DOHH2 (cell line): ENCODE measurements at regions not wholly inside any gene's neighbourhood (a gene's known extent, or its start where the extent isn't known, plus 50 kb on each side); places are given as distances from the start of the nearest gene placed in this dataset.

ENCODE experiments used
- H3F3A ChIP-seq: fragments of 200-600 bp; sonication (generic), shearing (Covaris generic); 2 replicates; pipeline ENCODE4 v1.6.0; 2016; ENCODE audit warnings: antibody characterized with exemption, mild to moderate bottlenecking; ENCODE audit not compliant: control insufficient read depth, insufficient read depth
- H3K27ac ChIP-seq: fragments of 200-600 bp; sonication (generic); 2 replicates; pipeline ENCODE4 v1.5.1; 2014; ENCODE audit warnings: low read depth, mild to moderate bottlenecking, low read length, moderate library complexity
- H3K27me3 ChIP-seq: fragments of 200-600 bp; sonication (generic); 2 replicates; pipeline ENCODE4 v1.6.1; 2014; ENCODE audit warnings: mild to moderate bottlenecking, low read length, mixed read lengths; ENCODE audit not compliant: control insufficient read depth
- H3K36me3 ChIP-seq: fragments of 200-600 bp; sonication (generic); 2 replicates; pipeline ENCODE4 v1.6.1; 2014; ENCODE audit warnings: mild to moderate bottlenecking, low read length, moderate library complexity, mixed read lengths; ENCODE audit not compliant: control insufficient read depth
- H3K4me1 ChIP-seq: fragments of 200-600 bp; sonication (generic); 2 replicates; pipeline ENCODE4 v1.6.1; 2014; ENCODE audit warnings: mild to moderate bottlenecking, low read length, mixed read lengths; ENCODE audit not compliant: control insufficient read depth
- H3K4me2 ChIP-seq: fragments of 200-600 bp; sonication (generic); 2 replicates; pipeline ENCODE4 v1.6.0; 2014; ENCODE audit warnings: mild to moderate bottlenecking, low read length, moderate library complexity
- H3K4me3 ChIP-seq: fragments of 200-600 bp; sonication (generic); 2 replicates; pipeline ENCODE4 v1.5.1; 2014; ENCODE audit warnings: mild to moderate bottlenecking, low read length, mixed read lengths
- H3K79me2 ChIP-seq: fragments of 200-600 bp; sonication (generic); 2 replicates; pipeline ENCODE4 v1.6.1; 2014; ENCODE audit warnings: mild to moderate bottlenecking, low read length, mixed read lengths; ENCODE audit not compliant: control insufficient read depth
- H3K9me2 ChIP-seq: fragments of 200-600 bp; sonication (generic); replicated peaks from 2 replicates; pipeline ENCODE4 v1.6.1; 2014; ENCODE audit warnings: mild to moderate bottlenecking, low read length, mixed read lengths; ENCODE audit not compliant: control insufficient read depth
- H3K9me3 ChIP-seq: fragments of 200-600 bp; sonication (generic); 2 replicates; pipeline ENCODE4 v1.6.1; 2014; ENCODE audit warnings: antibody characterized with exemption, low read length, mixed read lengths; ENCODE audit not compliant: control insufficient read depth, insufficient read depth
- H4K20me1 ChIP-seq: fragments of 200-600 bp; sonication (generic); 2 replicates; pipeline ENCODE4 v1.6.0; 2014; ENCODE audit warnings: low read depth, mild to moderate bottlenecking, antibody characterized with exemption, low read length, moderate library complexity; ENCODE audit not compliant: control insufficient read depth, insufficient read depth
- CTCF ChIP-seq: fragments of 200-600 bp; sonication (generic); IDR thresholded peaks from one replicate; pipeline ENCODE4 v1.5.1; 2014; ENCODE audit warnings: antibody characterized with exemption, mild to moderate bottlenecking, low read depth, low read length; ENCODE audit not compliant: poor library complexity, severe bottlenecking
- EZH2phosphoT487 ChIP-seq: fragments of 200-600 bp; sonication (generic); IDR thresholded peaks from 2 replicates; pipeline ENCODE4 v1.6.1; 2017; ENCODE audit warnings: borderline replicate concordance, mild to moderate bottlenecking, antibody characterized with exemption, low read length, moderate library complexity, mixed read lengths

- Histone ChIP-seq H3K27me3 (no peaks in the 10 kb centered on the region), H3K4me2 (no peak overlapping the region), H3K36me3 (no peaks in the 10 kb centered on the region), H4K20me1 (no peaks in the 10 kb centered on the region), H3K9me2 (no peaks in the 10 kb centered on the region), H3F3A (no peaks in the 10 kb centered on the region), H3K4me3 (no peak overlapping the region), H3K79me2 (no peaks in the 10 kb centered on the region), H3K4me1 (no peaks in the 10 kb centered on the region), H3K27ac (no peak overlapping the region), H3K9me3 (no peaks in the 10 kb centered on the region)
- no peak for TF ChIP-seq EZH2phosphoT487
Measured at GRCh38 chr11:70538641-70539359, 140.5 kb downstream of the CTTN start.

GRCh38 chr11:70539360-70540095 is 141.2 kb downstream of the CTTN start:
- no peaks in the 10 kb centered on the region for H3K79me2 ChIP-seq
- H3K27me3 ChIP-seq = no peaks in the 10 kb centered on the region
- no peaks in the 10 kb centered on the region for H3K9me2 ChIP-seq
- TF ChIP-seq CTCF = no peak
- TF ChIP-seq EZH2phosphoT487 = no peak
- no peak overlapping the region for H3K4me3 ChIP-seq
- no peaks in the 10 kb centered on the region for H4K20me1 ChIP-seq
- H3K4me2 ChIP-seq = no peak overlapping the region
- H3K9me3 ChIP-seq = no peaks in the 10 kb centered on the region
- no peak overlapping the region for H3K27ac ChIP-seq
- H3K4me1 ChIP-seq = no peaks in the 10 kb centered on the region
- H3K36me3 ChIP-seq = no peaks in the 10 kb centered on the region
- H3F3A ChIP-seq = no peaks in the 10 kb centered on the region

GRCh38 chr11:70540196-70540595 is 141.9 kb downstream of the CTTN start:
- H3K4me2 ChIP-seq = no peak overlapping the region
- H3K36me3 ChIP-seq = no peaks in the 10 kb centered on the region
- no peaks in the 10 kb centered on the region for H3K4me1 ChIP-seq
- TF ChIP-seq EZH2phosphoT487 (no peak), CTCF (no peak)
- no peaks in the 10 kb centered on the region for H3K79me2 ChIP-seq
- no peaks in the 10 kb centered on the region for H4K20me1 ChIP-seq
- no peaks in the 10 kb centered on the region for H3K9me2 ChIP-seq
- H3K9me3 ChIP-seq = no peaks in the 10 kb centered on the region
- H3K27ac ChIP-seq = no peak overlapping the region
- no peak overlapping the region for H3K4me3 ChIP-seq
- no peaks in the 10 kb centered on the region for H3F3A ChIP-seq
- no peaks in the 10 kb centered on the region for H3K27me3 ChIP-seq

GRCh38 chr11:70541176-70541575 is 142.8 kb downstream of the CTTN start:
- no peak for TF ChIP-seq EZH2phosphoT487
- TF ChIP-seq CTCF = no peak
- no peaks in the 10 kb centered on the region for H3K4me1 ChIP-seq
- no peaks in the 10 kb centered on the region for H3F3A ChIP-seq
- no peak overlapping the region for H3K4me3 ChIP-seq
- H3K4me2 ChIP-seq = no peak overlapping the region
- no peaks in the 10 kb centered on the region for H3K36me3 ChIP-seq
- no peak overlapping the region for H3K27ac ChIP-seq
- no peaks in the 10 kb centered on the region for H3K9me3 ChIP-seq
- H3K79me2 ChIP-seq = no peaks in the 10 kb centered on the region
- no peaks in the 10 kb centered on the region for H4K20me1 ChIP-seq
- H3K9me2 ChIP-seq = no peaks in the 10 kb centered on the region
- no peaks in the 10 kb centered on the region for H3K27me3 ChIP-seq
